ENCODE measurements at regions not wholly inside any gene's neighbourhood (a gene's known extent, or its start where the extent isn't known, plus 50 kb on each side); places are given as distances from the start of the nearest gene placed in this dataset.

- DNase-seq (ENCODE audit: low spot score): no peak
Measured at GRCh38 chr10:24793648-24794379, 70.1 kb upstream of the ARHGAP21 start.

- no peak for DNase-seq (ENCODE audit: low spot score)
Measured at GRCh38 chr10:24792638-24793037, 69.0 kb upstream of the ARHGAP21 start.

DNA sequence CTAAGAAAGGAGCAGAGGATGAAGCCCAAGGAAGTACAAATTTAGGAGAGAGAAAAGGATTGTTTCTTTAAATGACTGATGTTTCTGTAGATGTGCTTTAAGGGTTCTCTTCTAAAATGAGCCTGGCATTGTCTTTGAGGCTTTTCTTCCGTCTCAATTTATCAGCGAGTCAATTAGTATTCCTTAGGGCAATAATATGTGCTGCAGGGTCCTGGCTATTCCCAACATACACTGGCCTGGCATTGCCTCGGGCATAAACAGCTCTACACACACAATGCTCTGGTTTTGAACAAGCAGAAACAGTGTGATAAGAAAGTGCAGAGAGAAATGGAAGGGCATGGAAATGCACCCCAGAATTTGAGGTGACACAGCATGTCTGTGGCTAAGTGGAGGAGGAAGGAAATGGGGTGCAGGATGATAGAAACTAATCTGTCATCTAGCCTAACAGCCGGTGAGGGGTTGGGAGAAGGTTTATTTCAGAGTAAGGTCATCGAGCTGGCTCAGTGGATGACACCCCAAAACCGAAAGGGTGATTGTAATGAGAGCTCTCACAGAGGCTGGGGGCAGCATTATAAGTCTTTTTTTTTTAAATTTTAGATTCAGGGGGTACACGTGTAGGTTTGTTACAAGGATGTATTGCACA lies 67.5 kb upstream of the ARHGAP21 start:
- no peak for DNase-seq (ENCODE audit: low spot score)

DNA sequence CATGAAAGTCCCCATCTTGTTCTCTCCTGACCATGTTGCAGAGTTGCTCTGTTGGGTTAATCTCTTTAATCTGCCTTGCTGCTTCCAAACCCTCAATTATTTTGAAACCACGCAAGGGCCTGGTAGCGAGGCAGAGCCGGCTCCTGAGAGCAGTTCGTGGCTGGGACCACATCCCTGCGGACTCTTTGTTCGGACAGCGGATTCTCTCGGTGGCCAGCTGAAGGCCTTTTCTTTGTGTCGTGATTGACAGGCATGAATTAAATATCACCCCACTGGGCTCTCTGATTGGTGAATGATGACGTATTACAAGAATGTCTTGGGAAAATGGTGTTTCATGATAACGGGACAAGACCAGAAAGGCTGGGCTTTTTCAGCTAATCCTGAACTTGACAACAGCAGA lies 66.9 kb upstream of the ARHGAP21 start:
- DNase-seq (ENCODE audit: low spot score): peak; percentile 22

DNA sequence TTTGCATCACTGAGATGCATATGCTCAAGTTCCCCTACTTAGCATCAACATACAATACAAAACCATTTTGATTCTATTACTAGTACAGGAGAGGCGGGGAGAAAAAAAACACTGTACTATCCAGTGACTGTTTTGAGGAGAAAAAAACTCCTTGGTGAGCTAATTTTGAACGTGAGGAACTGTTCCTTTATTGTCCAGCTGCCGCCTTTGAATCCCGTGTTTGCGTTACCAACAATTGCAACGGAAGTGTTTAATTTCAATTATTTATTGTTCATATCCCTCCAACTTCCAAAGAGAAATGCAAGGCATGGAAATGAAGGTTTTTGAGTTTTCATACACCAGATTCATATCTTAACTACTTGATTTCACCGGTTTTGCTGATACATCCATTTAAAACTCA lies 66.4 kb upstream of the ARHGAP21 start:
- no peak for DNase-seq (ENCODE audit: low spot score)

- no peak for DNase-seq (ENCODE audit: low spot score)
Measured at GRCh38 chr10:24784923-24785322, 61.2 kb upstream of the ARHGAP21 start.

GRCh38 chr10:24784061-24784460 lies 60.4 kb upstream of the ARHGAP21 start:
- no peak for DNase-seq (ENCODE audit: low spot score)

- no peak for DNase-seq (ENCODE audit: low spot score)
Measured at GRCh38 chr10:24783504-24783903, 59.8 kb upstream of the ARHGAP21 start.

DNA sequence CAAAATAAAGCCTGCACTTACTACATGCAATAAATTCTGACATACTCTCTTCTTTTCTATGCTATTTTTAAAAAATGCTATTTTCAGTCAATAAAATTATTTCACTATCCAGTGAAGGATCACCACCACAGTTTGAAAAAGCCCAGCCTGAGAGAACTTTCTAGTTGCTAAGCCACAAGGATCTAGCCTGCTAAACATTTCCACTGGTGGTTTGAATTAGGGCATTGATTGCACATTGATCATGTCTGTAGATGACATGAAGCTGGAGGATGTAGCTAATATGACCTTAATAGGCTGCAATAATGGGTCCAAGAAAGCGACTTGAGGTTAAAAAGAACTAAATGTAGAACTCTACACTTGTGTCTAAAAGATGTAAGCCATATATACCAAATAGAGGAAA lies 56.0 kb upstream of the ARHGAP21 start:
- no peak for DNase-seq (ENCODE audit: low spot score)

- no peak for DNase-seq (ENCODE audit: low spot score)
Measured at GRCh38 chr10:24778298-24778697, 54.6 kb upstream of the ARHGAP21 start.

GRCh38 chr10:24777196-24777595 lies 53.5 kb upstream of the ARHGAP21 start:
- no peak for DNase-seq (ENCODE audit: low spot score)

- DNase-seq (ENCODE audit: low spot score): no peak
Measured at GRCh38 chr10:24773939-24774589, 50.4 kb upstream of the ARHGAP21 start.
